ENCODE measurements at regions not wholly inside any gene's neighbourhood (a gene's known extent, or its start where the extent isn't known, plus 50 kb on each side); places are given as distances from the start of the nearest gene placed in this dataset.

- Histone ChIP-seq H3K4me3 (no peak overlapping the region), H3K27ac (no peak overlapping the region), H3K36me3 (no peaks in the 10 kb centered on the region), H3K9ac (ENCODE audit: low read depth in 2 of 2, low read length in 2 of 2) (no peak overlapping the region), H3K9me3 (no peaks in the 10 kb centered on the region), H3K27me3 (no peaks in the 10 kb centered on the region), H3K4me1 (peaks cover 5% of the 10 kb centered on the region)
- no peak for DNase-seq
- intact Hi-C loops (cut with DNase I), result no loop called here
- TF ChIP-seq, protein P1, sequence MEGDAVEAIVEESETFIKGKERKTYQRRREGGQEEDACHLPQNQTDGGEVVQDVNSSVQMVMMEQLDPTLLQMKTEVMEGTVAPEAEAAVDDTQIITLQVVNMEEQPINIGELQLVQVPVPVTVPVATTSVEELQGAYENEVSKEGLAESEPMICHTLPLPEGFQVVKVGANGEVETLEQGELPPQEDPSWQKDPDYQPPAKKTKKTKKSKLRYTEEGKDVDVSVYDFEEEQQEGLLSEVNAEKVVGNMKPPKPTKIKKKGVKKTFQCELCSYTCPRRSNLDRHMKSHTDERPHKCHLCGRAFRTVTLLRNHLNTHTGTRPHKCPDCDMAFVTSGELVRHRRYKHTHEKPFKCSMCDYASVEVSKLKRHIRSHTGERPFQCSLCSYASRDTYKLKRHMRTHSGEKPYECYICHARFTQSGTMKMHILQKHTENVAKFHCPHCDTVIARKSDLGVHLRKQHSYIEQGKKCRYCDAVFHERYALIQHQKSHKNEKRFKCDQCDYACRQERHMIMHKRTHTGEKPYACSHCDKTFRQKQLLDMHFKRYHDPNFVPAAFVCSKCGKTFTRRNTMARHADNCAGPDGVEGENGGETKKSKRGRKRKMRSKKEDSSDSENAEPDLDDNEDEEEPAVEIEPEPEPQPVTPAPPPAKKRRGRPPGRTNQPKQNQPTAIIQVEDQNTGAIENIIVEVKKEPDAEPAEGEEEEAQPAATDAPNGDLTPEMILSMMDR (IDR thresholded peaks at IDR 0.05), result no peak
These were observed 201.4 kb upstream of the EEA1 start for GRCh38 chr12:93130366-93131054.

DNA sequence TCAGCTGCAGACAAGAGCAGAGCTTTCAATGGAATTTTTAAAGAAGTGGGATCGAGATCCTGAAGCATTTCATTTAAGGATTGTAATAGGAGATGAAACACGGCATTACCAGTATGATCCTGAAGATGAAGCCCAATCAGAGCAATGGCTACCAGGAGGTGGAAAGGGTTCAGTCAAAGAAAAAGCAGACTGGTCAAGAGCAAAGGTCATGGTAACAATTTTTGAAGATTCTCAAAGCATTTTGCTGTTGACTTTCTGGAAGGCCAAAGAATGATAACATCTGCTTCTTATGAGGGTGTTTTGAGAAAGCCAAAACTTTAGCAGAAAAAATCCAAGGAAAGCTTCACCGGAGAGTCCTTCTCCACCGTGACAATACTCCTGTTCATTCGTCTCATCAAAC is 204.3 kb upstream of the EEA1 start:
- Histone ChIP-seq H3K27me3 (no peaks in the 10 kb centered on the region), H3K27ac (no peak overlapping the region), H3K4me3 (no peak overlapping the region), H3K9me3 (no peaks in the 10 kb centered on the region), H3K4me1 (peaks cover 5% of the 10 kb centered on the region), H3K36me3 (no peaks in the 10 kb centered on the region), H3K9ac (ENCODE audit: low read depth in 2 of 2, low read length in 2 of 2) (no peak overlapping the region)
- intact Hi-C loops (cut with DNase I), result no loop called here
- DNase-seq, result no peak
- TF ChIP-seq, protein P1 (IDR thresholded peaks at IDR 0.05), result no peak

GRCh38 chr12:93134175-93134890 is 205.2 kb upstream of the EEA1 start:
- Histone ChIP-seq H3K9me3 (no peaks in the 10 kb centered on the region), H3K9ac (ENCODE audit: low read depth in 2 of 2, low read length in 2 of 2) (no peak overlapping the region), H3K4me3 (no peak overlapping the region), H3K27me3 (no peaks in the 10 kb centered on the region), H3K36me3 (no peaks in the 10 kb centered on the region), H3K27ac (peak overlapping the region; percentile 25), H3K4me1 (peaks cover 5% of the 10 kb centered on the region)
- intact Hi-C loops (cut with DNase I), result no loop called here
- no peak for DNase-seq
- TF ChIP-seq, protein P1 (IDR thresholded peaks at IDR 0.05), result no peak

DNA sequence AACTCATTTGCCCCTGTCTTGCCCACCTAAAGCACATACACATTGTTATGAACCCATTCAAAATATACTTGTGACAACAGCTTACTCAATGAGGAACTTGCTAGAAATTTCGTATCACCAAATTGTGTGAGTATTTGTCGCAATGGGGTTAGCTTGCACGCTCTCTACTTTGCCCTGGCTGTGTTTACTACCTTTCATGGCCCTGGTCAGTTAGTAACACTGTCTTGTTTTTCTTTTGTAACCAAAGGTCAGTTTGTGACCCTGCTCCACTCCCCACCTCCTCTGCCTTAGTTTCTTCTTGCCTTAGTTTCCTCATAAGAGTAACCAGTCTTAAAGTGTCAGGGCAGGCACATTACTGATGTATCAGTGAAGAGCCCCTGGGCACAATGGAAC is 205.8 kb upstream of the EEA1 start:
- peak overlapping the region; percentile 25 for H3K27ac ChIP-seq
- no peaks in the 10 kb centered on the region for H3K27me3 ChIP-seq
- TF ChIP-seq, protein P1 (IDR thresholded peaks at IDR 0.05), result no peak
- no peak overlapping the region for H3K4me3 ChIP-seq
- intact Hi-C loops (cut with DNase I), result no loop called here
- no peak for DNase-seq
- H3K9ac ChIP-seq (ENCODE audit: low read depth in 2 of 2, low read length in 2 of 2), result peak overlapping the region in 1 of 2 donors; percentile 21
- H3K9me3 ChIP-seq, result no peaks in the 10 kb centered on the region
- no peaks in the 10 kb centered on the region for H3K36me3 ChIP-seq
- peaks cover 5% of the 10 kb centered on the region for H3K4me1 ChIP-seq

DNA sequence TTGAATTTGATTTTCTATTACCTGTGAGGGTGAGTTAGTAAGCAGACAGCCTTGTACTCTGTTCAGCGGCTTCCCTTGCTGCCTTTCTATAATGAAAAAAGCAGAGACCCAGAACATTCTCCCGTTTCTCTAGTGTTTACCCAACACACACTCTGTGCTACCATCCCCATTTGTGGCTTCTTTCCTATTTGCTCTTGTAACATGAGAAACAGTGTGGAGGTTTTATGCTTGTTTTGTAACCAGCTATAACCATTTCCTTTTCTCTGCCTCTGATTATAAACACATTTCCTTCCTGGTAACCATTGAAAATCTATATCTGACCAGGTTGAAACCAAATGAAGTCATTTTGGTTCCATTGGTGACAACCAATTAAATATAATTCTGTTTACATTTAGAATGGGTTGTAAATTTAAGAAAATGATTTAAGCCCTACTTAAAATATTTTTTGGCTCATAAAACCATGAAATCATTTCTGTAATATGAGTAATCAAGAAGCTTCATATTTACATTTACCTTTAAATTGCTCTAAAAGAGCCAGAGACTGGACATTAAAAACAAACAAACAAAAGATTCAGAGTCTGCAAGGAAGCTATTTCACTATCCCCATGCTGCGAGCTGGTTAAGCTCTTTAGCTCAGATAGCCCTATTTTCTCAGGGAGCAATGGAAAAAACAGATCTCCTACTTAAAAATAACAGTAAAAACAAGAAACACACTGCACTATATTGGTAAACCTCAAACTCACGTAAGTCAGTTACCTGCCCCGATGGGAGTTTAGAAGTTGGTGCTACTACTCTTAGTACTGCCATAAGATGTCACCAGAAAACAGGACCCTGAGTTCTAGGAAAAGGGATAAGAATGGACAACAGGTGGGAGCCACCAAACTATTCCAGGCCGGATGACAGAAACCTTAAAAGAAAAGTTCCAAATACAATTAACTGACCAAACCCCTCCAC is 206.5 kb upstream of the EEA1 start:
- no peak overlapping the region for H3K4me3 ChIP-seq
- intact Hi-C loops (cut with DNase I), result no loop called here
- H3K27me3 ChIP-seq, result no peaks in the 10 kb centered on the region
- H3K36me3 ChIP-seq, result no peaks in the 10 kb centered on the region
- TF ChIP-seq, protein P1 (IDR thresholded peaks at IDR 0.05), result no peak
- H3K9ac ChIP-seq (ENCODE audit: low read depth in 2 of 2, low read length in 2 of 2), result peak overlapping the region in 1 of 2 donors; percentile 21
- H3K4me1 ChIP-seq, result peaks cover 5% of the 10 kb centered on the region
- H3K9me3 ChIP-seq, result no peaks in the 10 kb centered on the region
- peak overlapping the region; percentile 25 for H3K27ac ChIP-seq
- no peak for DNase-seq
